ENCODE measurements at regions not wholly inside any gene's neighbourhood (a gene's known extent, or its start where the extent isn't known, plus 50 kb on each side); places are given as distances from the start of the nearest gene placed in this dataset.

DNA sequence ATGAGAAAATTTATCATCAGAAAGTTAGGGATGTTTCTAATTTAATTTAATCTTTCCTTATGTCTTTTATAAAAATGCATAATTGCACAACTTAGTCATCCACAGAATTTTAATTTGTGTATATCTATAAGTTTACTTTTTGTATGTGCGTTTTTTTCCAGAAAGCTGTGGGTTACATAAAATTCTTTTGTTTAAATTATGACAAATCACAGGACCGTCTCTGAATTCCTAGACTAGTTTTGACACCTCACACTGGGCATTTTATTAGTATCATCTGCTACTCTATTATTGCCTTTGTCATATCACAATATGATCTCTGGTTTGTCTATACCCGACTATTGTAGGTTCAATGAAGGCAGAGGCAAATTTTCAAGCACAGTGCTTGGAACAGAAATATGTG, 482.4 kb upstream of the SEMA3D start:
- H3K27ac Mint-ChIP-seq: no peak overlapping the region
- H3K4me3 Mint-ChIP-seq: no peak overlapping the region
- peaks cover 6% of the 10 kb centered on the region for H3K4me1 Mint-ChIP-seq
- TF ChIP-seq, protein P1, sequence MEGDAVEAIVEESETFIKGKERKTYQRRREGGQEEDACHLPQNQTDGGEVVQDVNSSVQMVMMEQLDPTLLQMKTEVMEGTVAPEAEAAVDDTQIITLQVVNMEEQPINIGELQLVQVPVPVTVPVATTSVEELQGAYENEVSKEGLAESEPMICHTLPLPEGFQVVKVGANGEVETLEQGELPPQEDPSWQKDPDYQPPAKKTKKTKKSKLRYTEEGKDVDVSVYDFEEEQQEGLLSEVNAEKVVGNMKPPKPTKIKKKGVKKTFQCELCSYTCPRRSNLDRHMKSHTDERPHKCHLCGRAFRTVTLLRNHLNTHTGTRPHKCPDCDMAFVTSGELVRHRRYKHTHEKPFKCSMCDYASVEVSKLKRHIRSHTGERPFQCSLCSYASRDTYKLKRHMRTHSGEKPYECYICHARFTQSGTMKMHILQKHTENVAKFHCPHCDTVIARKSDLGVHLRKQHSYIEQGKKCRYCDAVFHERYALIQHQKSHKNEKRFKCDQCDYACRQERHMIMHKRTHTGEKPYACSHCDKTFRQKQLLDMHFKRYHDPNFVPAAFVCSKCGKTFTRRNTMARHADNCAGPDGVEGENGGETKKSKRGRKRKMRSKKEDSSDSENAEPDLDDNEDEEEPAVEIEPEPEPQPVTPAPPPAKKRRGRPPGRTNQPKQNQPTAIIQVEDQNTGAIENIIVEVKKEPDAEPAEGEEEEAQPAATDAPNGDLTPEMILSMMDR (IDR thresholded peaks at IDR 0.05): no peak
- H3K27me3 Mint-ChIP-seq (ENCODE audit: low read depth, poor library complexity): no peaks in the 10 kb centered on the region
- no peak for DNase-seq
- H3K9me3 Mint-ChIP-seq: peaks cover 3% of the 10 kb centered on the region
- no peaks in the 10 kb centered on the region for H3K36me3 Mint-ChIP-seq (ENCODE audit: low read depth)

DNA sequence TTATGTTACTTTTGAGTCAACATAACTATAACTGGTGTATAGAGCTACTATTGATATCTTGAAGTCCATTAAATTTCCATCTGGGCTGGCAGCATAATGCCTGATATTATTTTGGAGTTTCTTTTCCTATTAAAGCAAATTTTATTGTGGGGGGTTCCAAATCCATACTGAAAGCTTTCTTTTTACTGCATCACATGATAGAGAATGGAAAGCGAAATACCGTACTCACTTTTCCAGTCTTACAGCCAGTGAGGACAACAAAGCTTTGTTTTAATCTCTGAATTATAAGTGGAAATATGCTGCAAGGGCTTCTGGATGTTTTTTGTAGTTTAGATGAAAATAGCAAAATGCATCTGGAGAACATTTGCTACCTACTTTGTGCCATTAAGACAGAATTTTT, 477.5 kb upstream of the SEMA3D start:
- TF ChIP-seq, protein P1 (IDR thresholded peaks at IDR 0.05): no peak
- Mint-ChIP-seq H3K27ac (no peak overlapping the region), H3K9me3 (no peaks in the 10 kb centered on the region), H3K36me3 (ENCODE audit: low read depth) (no peaks in the 10 kb centered on the region), H3K4me3 (no peak overlapping the region), H3K4me1 (peaks cover 6% of the 10 kb centered on the region), H3K27me3 (ENCODE audit: low read depth, poor library complexity) (no peaks in the 10 kb centered on the region)
- DNase-seq: no peak

DNA sequence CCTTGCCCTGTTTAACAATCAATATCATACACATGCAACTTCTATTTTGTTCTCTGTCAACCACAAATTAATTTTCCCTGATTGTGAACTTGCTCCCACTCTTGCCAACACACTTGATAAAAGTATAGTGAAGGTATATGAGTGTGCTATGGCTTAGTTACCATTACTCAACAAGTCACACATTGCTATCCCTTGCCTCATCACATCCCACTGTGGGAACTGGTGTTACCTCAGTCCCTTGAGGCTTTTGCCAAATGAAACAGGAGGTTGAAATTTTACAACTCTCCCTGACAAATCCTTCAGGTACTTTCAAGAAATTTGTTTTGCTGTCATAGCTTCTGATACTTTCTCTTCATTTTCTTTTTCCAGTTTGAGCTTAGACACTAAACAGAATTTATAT, 472.5 kb upstream of the SEMA3D start:
- no peaks in the 10 kb centered on the region for H3K9me3 Mint-ChIP-seq
- H3K36me3 Mint-ChIP-seq (ENCODE audit: low read depth): no peaks in the 10 kb centered on the region
- no peaks in the 10 kb centered on the region for H3K27me3 Mint-ChIP-seq (ENCODE audit: low read depth, poor library complexity)
- H3K4me1 Mint-ChIP-seq: no peaks in the 10 kb centered on the region
- no peak overlapping the region for H3K27ac Mint-ChIP-seq
- TF ChIP-seq, protein P1 (IDR thresholded peaks at IDR 0.05): no peak
- no peak for DNase-seq
- no peak overlapping the region for H3K4me3 Mint-ChIP-seq

DNA sequence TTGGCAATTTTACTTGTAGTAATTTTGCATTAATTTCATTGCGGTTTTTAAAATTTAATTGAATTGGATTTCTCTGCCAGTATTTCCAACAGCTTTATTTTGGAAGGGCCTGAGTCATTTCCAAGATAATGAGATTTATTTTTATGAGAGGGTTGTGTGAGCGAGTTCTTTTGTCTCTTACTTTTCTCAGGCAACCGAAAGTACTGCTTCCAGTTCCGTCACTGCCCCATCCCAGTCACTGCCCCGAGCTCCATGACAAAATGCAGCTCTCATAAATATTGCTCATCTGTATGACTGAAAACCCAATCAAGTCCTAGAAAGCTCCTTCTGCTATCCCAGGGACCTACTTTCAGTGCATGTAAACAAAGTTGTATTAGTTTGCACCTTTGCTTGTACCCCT, 468.4 kb upstream of the SEMA3D start:
- Mint-ChIP-seq H3K4me1 (peaks cover under 1% of the 10 kb centered on the region), H3K36me3 (ENCODE audit: low read depth) (no peaks in the 10 kb centered on the region), H3K27ac (no peak overlapping the region), H3K4me3 (no peak overlapping the region), H3K9me3 (no peaks in the 10 kb centered on the region), H3K27me3 (ENCODE audit: low read depth, poor library complexity) (no peaks in the 10 kb centered on the region)
- DNase-seq: no peak
- TF ChIP-seq, protein P1 (IDR thresholded peaks at IDR 0.05): no peak

DNA sequence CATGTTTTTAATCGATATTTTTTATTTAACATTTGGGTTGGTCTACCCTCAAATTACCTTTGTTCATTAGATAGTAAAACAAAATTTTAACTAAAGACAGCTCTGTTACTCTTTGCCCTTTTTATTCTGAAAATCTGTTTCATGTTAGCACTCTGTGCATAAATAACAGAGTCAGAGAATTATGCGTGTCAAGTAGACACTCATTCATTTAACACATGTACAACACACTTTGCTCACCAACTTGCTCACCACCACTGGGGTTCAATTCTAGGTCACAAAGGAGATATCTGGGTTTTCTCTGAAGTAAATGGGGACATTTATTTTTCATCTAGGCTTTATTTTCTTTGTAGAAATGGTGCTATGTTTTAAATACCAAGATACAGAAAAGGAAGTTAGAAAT, 457.4 kb upstream of the SEMA3D start:
- TF ChIP-seq, protein P1 (IDR thresholded peaks at IDR 0.05): no peak
- Mint-ChIP-seq H3K9me3 (no peaks in the 10 kb centered on the region), H3K27me3 (ENCODE audit: low read depth, poor library complexity) (peaks cover 4% of the 10 kb centered on the region), H3K36me3 (ENCODE audit: low read depth) (no peaks in the 10 kb centered on the region), H3K27ac (no peak overlapping the region), H3K4me1 (no peaks in the 10 kb centered on the region), H3K4me3 (no peak overlapping the region)
- DNase-seq: no peak

DNA sequence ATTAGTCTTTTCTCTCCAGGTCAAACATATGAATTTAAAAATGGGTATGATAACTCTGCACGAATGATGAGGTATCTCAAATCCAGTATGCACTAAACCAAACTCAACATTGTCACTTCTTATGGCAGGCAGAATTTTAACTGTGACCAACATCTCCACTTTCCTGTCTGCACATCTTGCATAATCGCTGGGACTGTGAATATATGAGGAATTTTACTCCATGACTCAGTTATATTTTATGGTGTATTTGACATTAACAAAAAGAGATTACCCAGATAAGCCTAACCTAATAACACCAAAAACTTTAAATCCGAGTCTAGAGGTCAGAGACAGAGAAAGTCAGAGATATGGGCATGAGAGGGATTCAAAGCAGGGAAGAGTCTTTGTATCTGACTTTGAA, 454.5 kb upstream of the SEMA3D start:
- TF ChIP-seq, protein P1 (IDR thresholded peaks at IDR 0.05): no peak
- DNase-seq: no peak
- H3K36me3 Mint-ChIP-seq (ENCODE audit: low read depth): no peaks in the 10 kb centered on the region
- H3K4me1 Mint-ChIP-seq: no peaks in the 10 kb centered on the region
- no peak overlapping the region for H3K4me3 Mint-ChIP-seq
- no peaks in the 10 kb centered on the region for H3K9me3 Mint-ChIP-seq
- peaks cover 4% of the 10 kb centered on the region for H3K27me3 Mint-ChIP-seq (ENCODE audit: low read depth, poor library complexity)
- no peak overlapping the region for H3K27ac Mint-ChIP-seq

Measured in nephron progenitor cell (in vitro differentiated cells).